ENCODE measurements at regions not wholly inside any gene's neighbourhood (a gene's known extent, or its start where the extent isn't known, plus 50 kb on each side); places are given as distances from the start of the nearest gene placed in this dataset.

- Mint-ChIP-seq H3K27me3 (peaks cover 75% of the 10 kb centered on the region), H3K4me1 (no peaks in the 10 kb centered on the region), H3K27ac (ENCODE audit: low read depth) (no peak overlapping the region), H3K4me3 (no peak overlapping the region), H3K36me3 (ENCODE audit: insufficient read depth) (no peaks in the 10 kb centered on the region), H3K9me3 (no peaks in the 10 kb centered on the region)
- ATAC-seq (replicated peaks; ENCODE audit: extremely low read depth, poor library complexity, severe bottlenecking) (no peak), DNase-seq (ENCODE audit: low spot score in 2 of 2) (no peak)
These were observed 115.9 kb upstream of the PRR20G start for GRCh38 chr3:127403795-127404194.

- Mint-ChIP-seq H3K4me3 (no peak overlapping the region), H3K9me3 (no peaks in the 10 kb centered on the region), H3K27ac (ENCODE audit: low read depth) (no peak overlapping the region), H3K4me1 (no peaks in the 10 kb centered on the region), H3K27me3 (peaks cover 59% of the 10 kb centered on the region), H3K36me3 (ENCODE audit: insufficient read depth) (no peaks in the 10 kb centered on the region)
- ATAC-seq (replicated peaks; ENCODE audit: extremely low read depth, poor library complexity, severe bottlenecking) (no peak), DNase-seq (ENCODE audit: low spot score in 2 of 2) (no peak)
These were observed 111.3 kb upstream of the PRR20G start for GRCh38 chr3:127399154-127399553.

GRCh38 chr3:127396473-127396872, 108.6 kb upstream of the PRR20G start:
- Mint-ChIP-seq H3K27ac (ENCODE audit: low read depth) (no peak overlapping the region), H3K4me3 (no peak overlapping the region), H3K36me3 (ENCODE audit: insufficient read depth) (no peaks in the 10 kb centered on the region), H3K4me1 (no peaks in the 10 kb centered on the region), H3K9me3 (no peaks in the 10 kb centered on the region), H3K27me3 (peaks cover 58% of the 10 kb centered on the region)
- DNase-seq (ENCODE audit: low spot score in 2 of 2) (no peak), ATAC-seq (replicated peaks; ENCODE audit: extremely low read depth, poor library complexity, severe bottlenecking) (no peak)

GRCh38 chr3:127395663-127396355, 108.0 kb upstream of the PRR20G start:
- DNase-seq (ENCODE audit: low spot score in 2 of 2) (no peak), ATAC-seq (replicated peaks; ENCODE audit: extremely low read depth, poor library complexity, severe bottlenecking) (no peak)
- Mint-ChIP-seq H3K27me3 (peaks cover 58% of the 10 kb centered on the region), H3K4me1 (no peaks in the 10 kb centered on the region), H3K9me3 (no peaks in the 10 kb centered on the region), H3K4me3 (no peak overlapping the region), H3K36me3 (ENCODE audit: insufficient read depth) (no peaks in the 10 kb centered on the region), H3K27ac (ENCODE audit: low read depth) (no peak overlapping the region)

GRCh38 chr3:127394984-127395662, 107.3 kb upstream of the PRR20G start:
- ATAC-seq (replicated peaks; ENCODE audit: extremely low read depth, poor library complexity, severe bottlenecking), result no peak
- H3K4me3 Mint-ChIP-seq, result no peak overlapping the region
- no peak overlapping the region for H3K27ac Mint-ChIP-seq (ENCODE audit: low read depth)
- no peak for DNase-seq (ENCODE audit: low spot score in 2 of 2)
- H3K27me3 Mint-ChIP-seq, result peaks cover 58% of the 10 kb centered on the region
- no peaks in the 10 kb centered on the region for H3K9me3 Mint-ChIP-seq
- no peaks in the 10 kb centered on the region for H3K4me1 Mint-ChIP-seq
- no peaks in the 10 kb centered on the region for H3K36me3 Mint-ChIP-seq (ENCODE audit: insufficient read depth)

- ATAC-seq (replicated peaks; ENCODE audit: extremely low read depth, poor library complexity, severe bottlenecking), result no peak
- H3K36me3 Mint-ChIP-seq (ENCODE audit: insufficient read depth), result no peaks in the 10 kb centered on the region
- no peaks in the 10 kb centered on the region for H3K9me3 Mint-ChIP-seq
These were observed 106.2 kb upstream of the PRR20G start for GRCh38 chr3:127394031-127394430.

GRCh38 chr3:127393131-127393820, 105.4 kb upstream of the PRR20G start:
- Mint-ChIP-seq H3K36me3 (ENCODE audit: insufficient read depth) (no peaks in the 10 kb centered on the region), H3K9me3 (no peaks in the 10 kb centered on the region)
- no peak for DNase-seq (ENCODE audit: low spot score in 2 of 2)

More at GRCh38 chr3:127394031-127394430, 106.2 kb upstream of the PRR20G start:
- Mint-ChIP-seq H3K27me3 (peaks cover 69% of the 10 kb centered on the region), H3K4me3 (no peak overlapping the region), H3K27ac (ENCODE audit: low read depth) (no peak overlapping the region), H3K4me1 (no peaks in the 10 kb centered on the region)
- DNase-seq (ENCODE audit: low spot score in 2 of 2), result no peak

GRCh38 chr3:127392156-127392490, 104.3 kb upstream of the PRR20G start:
- DNase-seq (ENCODE audit: low spot score in 2 of 2), result no peak
- Mint-ChIP-seq H3K4me1 (no peaks in the 10 kb centered on the region), H3K4me3 (no peak overlapping the region), H3K9me3 (no peaks in the 10 kb centered on the region), H3K27me3 (peaks cover 77% of the 10 kb centered on the region), H3K27ac (ENCODE audit: low read depth) (no peak overlapping the region), H3K36me3 (ENCODE audit: insufficient read depth) (no peaks in the 10 kb centered on the region)
- ATAC-seq (replicated peaks; ENCODE audit: extremely low read depth, poor library complexity, severe bottlenecking), result no peak

More at GRCh38 chr3:127393131-127393820, 105.4 kb upstream of the PRR20G start:
- Mint-ChIP-seq H3K4me3 (no peak overlapping the region), H3K27me3 (peaks cover 72% of the 10 kb centered on the region), H3K27ac (ENCODE audit: low read depth) (no peak overlapping the region), H3K4me1 (no peaks in the 10 kb centered on the region)
- ATAC-seq (replicated peaks; ENCODE audit: extremely low read depth, poor library complexity, severe bottlenecking), result no peak

- no peaks in the 10 kb centered on the region for H3K9me3 Mint-ChIP-seq
- ATAC-seq (replicated peaks; ENCODE audit: extremely low read depth, poor library complexity, severe bottlenecking) (no peak), DNase-seq (ENCODE audit: low spot score in 2 of 2) (no peak)
- no peak overlapping the region for H3K4me3 Mint-ChIP-seq
- H3K36me3 Mint-ChIP-seq (ENCODE audit: insufficient read depth), result no peaks in the 10 kb centered on the region
- H3K4me1 Mint-ChIP-seq, result no peaks in the 10 kb centered on the region
- peaks cover 74% of the 10 kb centered on the region for H3K27me3 Mint-ChIP-seq
- H3K27ac Mint-ChIP-seq (ENCODE audit: low read depth), result no peak overlapping the region
These were observed 103.8 kb upstream of the PRR20G start for GRCh38 chr3:127391436-127392155.

GRCh38 chr3:127390365-127391025, 102.6 kb upstream of the PRR20G start:
- no peaks in the 10 kb centered on the region for H3K9me3 Mint-ChIP-seq
- DNase-seq (ENCODE audit: low spot score in 2 of 2) (no peak), ATAC-seq (replicated peaks; ENCODE audit: extremely low read depth, poor library complexity, severe bottlenecking) (no peak)
- no peak overlapping the region for H3K4me3 Mint-ChIP-seq
- peaks cover 63% of the 10 kb centered on the region for H3K27me3 Mint-ChIP-seq
- no peak overlapping the region for H3K27ac Mint-ChIP-seq (ENCODE audit: low read depth)
- no peaks in the 10 kb centered on the region for H3K36me3 Mint-ChIP-seq (ENCODE audit: insufficient read depth)
- no peaks in the 10 kb centered on the region for H3K4me1 Mint-ChIP-seq

GRCh38 chr3:127389913-127390312, 102.1 kb upstream of the PRR20G start:
- peaks cover 63% of the 10 kb centered on the region for H3K27me3 Mint-ChIP-seq
- ATAC-seq (replicated peaks; ENCODE audit: extremely low read depth, poor library complexity, severe bottlenecking) (no peak), DNase-seq (ENCODE audit: low spot score in 2 of 2) (no peak)
- H3K27ac Mint-ChIP-seq (ENCODE audit: low read depth), result no peak overlapping the region
- no peaks in the 10 kb centered on the region for H3K9me3 Mint-ChIP-seq
- H3K4me1 Mint-ChIP-seq, result no peaks in the 10 kb centered on the region
- no peaks in the 10 kb centered on the region for H3K36me3 Mint-ChIP-seq (ENCODE audit: insufficient read depth)
- no peak overlapping the region for H3K4me3 Mint-ChIP-seq

- H3K27me3 Mint-ChIP-seq, result peaks cover 63% of the 10 kb centered on the region
- H3K27ac Mint-ChIP-seq (ENCODE audit: low read depth), result no peak overlapping the region
- ATAC-seq (replicated peaks; ENCODE audit: extremely low read depth, poor library complexity, severe bottlenecking), result no peak
- no peak overlapping the region for H3K4me3 Mint-ChIP-seq
- no peak for DNase-seq (ENCODE audit: low spot score in 2 of 2)
- H3K4me1 Mint-ChIP-seq, result no peaks in the 10 kb centered on the region
- H3K36me3 Mint-ChIP-seq (ENCODE audit: insufficient read depth), result no peaks in the 10 kb centered on the region
- no peaks in the 10 kb centered on the region for H3K9me3 Mint-ChIP-seq
These were observed 101.6 kb upstream of the PRR20G start for GRCh38 chr3:127389420-127389819.

Data from central memory CD8-positive, alpha-beta T cell (primary cell).